HG03571 (cell line): ENCODE measurements at regions not wholly inside any gene's neighbourhood (a gene's known extent, or its start where the extent isn't known, plus 50 kb on each side); places are given as distances from the start of the nearest gene placed in this dataset.

Experiments used
- ATAC-seq: cut with Tn5 transposase; IDR thresholded peaks from one replicate; pipeline ENCODE4 v1.9.1; 2021; ENCODE audit not compliant: unreplicated experiment

DNA sequence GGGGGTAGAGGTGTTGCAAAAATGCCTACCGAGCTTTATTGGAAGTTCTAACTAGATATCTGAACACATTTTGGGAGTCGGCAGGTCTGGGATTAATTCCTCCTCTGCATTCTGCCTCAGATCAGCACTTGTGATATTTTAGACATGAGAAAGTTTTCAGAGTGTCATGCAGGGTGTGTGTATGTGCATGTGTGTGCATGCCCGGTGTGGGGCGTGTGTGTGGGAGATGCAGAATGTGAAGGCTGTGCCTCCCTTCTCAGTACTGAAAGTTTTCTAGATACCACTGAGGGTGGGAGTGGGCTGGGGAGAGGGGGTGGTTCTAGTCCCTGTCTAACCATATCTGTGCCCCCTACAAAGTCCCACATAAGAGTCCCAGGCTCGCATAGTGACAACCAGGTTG lies 180.0 kb upstream of the NTM start:
- no peak for ATAC-seq

DNA sequence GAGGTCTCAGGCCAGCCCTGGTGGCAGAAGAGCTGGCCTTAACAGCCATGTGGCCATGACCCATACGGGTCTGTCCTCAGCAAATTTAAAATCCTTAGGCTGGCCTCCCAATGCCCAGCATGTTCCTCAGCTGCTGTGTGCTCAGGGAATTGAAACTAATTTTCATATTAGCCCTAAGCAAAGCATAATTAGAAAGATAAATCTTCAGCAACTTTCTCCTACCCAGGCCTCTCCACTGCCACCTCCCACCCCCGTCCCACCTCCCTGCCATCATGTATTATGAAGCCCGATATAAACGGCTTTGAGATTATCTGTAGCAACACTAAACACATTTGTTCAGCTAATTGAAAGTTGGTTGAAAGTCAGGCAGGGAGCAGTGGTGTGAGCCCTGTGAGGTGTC lies 178.8 kb upstream of the NTM start:
- no peak for ATAC-seq

GRCh38 chr11:131192628-131193027 lies 177.8 kb upstream of the NTM start:
- ATAC-seq = no peak

GRCh38 chr11:131193031-131193501 lies 177.3 kb upstream of the NTM start:
- no peak for ATAC-seq

DNA sequence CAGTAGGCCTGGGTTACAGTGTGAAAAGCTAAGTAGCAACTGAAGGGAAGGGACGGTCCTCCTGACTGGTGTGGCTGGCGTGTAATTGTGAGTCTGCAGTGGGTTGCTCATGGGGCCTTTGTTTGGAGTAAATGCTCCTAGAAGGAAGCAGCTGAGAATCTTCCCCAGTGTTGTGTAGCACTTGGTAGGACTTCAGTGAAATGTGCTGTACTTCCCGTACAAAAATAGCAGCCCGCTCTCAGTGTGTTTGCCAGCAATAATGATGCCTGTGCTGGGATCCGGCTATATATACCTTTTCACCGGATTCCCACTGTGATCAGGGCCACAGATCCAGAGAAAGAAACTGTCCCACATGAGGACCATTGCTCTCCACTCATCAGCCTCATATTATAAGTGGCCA lies 175.7 kb upstream of the NTM start:
- no peak for ATAC-seq

- no peak for ATAC-seq
These were observed 174.5 kb upstream of the NTM start for GRCh38 chr11:131195661-131196517.

DNA sequence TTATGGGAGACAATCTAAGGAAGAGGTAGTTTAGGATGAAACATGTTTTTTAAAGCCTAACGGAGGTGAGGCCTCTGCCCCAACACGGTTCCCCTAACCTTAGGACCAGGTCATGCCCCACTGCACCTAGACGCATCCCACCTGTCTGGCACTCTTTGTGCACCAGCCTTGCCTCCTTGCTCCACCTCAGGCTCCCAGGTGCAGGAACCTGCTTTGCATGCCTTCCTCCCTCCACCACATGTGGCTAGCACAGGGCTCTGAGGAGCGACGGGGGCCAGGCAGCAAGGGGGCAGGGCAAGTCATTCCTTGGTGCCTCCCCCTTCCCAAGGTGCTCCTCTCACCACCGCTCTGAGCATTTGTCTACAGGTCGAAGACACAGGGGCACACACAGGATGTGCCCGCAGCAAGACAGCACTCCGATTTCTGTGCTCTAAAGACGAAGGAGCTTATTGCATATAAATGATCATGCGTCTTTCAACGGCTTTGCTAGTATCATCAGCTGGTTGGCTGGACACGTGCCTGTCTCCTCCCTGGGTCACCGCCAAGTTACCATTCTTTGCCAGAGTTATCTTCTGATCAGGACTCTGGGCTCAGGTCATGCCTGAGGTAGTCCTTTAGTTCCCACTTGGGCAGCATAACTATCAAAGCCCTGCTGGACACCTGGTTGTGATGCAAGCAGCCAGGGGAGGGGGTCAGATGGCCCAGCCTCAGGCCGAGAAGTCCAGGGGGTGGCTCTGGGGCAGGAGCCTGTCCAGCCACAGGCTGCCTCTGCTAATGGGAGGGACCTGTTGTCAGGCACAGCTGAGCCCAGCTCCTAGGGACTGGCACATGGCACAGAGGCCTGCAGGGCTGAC lies 172.0 kb upstream of the NTM start:
- no peak for ATAC-seq

DNA sequence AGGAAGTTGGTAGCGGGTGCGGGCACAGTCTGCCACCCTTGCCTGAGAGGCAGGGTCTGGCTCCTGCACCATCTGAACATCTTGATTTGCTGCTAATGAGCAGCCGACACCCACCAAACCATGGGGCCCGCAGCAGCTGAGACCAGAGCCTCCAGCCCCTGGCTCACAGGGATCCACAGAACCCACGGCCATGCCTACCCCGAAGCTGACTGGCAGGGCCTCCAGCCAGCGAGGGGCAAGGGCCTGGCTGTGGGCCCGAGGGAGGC lies 171.5 kb upstream of the NTM start:
- ATAC-seq = no peak

DNA sequence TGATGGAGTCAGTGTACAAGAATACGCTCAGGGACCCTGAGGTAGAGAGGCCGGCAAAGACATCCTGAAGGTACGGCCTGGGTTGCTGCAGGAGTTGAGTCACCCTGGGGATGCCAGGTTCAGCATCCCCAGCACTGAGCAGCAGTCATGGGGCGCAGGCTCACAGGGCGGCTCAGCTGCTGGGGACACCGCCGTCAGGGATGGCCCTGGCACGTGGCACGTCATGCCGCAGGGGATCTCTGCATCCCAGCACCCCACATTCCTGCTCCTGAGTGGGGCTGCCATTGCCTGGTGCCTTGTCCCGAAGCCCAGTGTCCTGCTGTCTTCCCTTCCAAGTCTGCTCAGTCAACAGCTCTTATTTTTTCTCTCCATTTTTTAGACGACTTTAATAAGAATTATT lies 168.7 kb upstream of the NTM start:
- ATAC-seq = no peak

DNA sequence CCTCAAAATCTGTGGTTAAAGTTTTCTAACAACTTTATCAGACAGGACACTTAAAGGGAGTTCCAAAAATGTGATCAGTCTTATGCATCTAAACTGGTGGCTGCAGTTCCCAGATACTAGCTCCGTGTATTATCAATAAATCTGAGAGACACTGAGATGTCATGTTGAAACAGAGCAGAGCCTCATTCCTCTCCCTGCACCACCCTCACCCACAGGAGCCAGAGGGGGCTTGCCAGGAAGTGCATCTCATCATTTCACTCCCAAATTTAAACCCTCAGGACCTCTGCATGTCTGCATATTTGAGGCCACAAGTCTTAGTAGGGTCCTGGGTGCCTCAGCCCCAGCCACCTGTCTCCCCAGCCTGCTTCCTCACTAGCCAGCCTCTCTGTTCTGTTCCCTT lies 167.4 kb upstream of the NTM start:
- ATAC-seq = no peak

DNA sequence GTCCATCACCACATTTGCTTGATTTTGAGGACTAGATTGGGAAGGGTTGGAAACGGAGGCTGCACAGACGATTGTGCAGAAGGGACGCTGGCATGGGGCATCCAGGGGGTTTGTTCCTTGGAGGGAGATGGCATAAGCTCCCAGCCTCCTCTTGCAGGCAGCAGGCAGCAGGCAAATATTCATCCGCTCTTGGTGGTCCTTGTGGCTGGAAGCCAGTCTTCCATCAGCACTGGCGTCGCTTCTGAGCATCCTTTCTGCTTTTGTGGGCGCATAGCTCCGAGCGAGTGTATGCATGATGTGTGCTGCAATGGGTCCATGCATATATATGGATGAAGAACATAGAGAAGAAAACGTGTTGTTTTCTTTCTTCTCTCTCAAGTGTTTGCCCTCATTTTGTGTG lies 166.1 kb upstream of the NTM start:
- no peak for ATAC-seq

DNA sequence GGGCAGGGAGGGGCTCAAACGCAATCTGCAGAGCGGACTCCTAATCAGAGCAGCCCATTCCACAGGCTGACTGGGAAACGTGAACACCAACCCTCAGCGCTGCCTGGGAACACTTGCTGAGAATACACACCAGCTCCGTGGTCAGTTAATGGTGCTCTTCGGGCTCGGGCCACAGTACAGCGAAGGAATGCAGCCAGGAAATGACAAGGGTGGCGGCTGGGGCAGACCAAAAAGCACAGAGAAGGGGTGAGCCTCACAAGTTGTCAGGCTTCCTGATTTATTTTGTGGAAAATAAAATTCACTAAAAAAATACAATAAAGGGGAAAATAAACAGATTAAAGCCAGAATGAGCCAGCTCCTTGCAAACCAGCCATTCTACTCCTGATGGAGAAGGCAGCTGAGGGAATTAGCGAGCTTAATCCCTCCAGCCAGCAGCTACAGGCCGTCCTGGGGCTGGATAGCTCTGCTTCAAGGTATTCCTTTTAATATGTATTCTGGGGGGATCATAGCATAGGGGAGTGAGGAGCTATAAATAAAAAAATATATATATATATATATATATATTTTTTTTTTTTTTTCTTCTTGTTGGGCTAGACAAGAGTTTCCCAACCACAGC lies 165.5 kb upstream of the NTM start:
- no peak for ATAC-seq

DNA sequence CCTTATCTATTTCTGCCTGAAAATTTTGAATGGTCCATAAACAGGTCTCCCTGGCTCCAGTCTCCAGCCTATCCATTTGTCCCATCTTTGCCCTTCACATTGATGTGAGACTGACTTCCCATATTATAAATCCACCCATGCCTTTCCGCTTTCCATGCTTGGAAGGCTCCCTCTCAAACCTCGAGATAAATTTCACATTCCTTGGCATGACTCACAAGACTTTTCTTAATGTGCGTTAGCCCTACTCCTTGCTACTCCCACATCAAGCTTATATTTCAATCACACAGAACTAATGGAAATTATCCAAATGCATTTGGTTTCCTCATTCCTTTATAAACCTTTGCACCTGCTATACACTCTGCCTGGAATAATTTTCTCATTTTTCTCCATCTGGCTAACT lies 163.7 kb upstream of the NTM start:
- no peak for ATAC-seq

GRCh38 chr11:131207901-131208300 lies 162.5 kb upstream of the NTM start:
- ATAC-seq = no peak

GRCh38 chr11:131217313-131218310 lies 152.8 kb upstream of the NTM start:
- ATAC-seq = no peak

- no peak for ATAC-seq
These were observed 151.9 kb upstream of the NTM start for GRCh38 chr11:131218542-131218941.

DNA sequence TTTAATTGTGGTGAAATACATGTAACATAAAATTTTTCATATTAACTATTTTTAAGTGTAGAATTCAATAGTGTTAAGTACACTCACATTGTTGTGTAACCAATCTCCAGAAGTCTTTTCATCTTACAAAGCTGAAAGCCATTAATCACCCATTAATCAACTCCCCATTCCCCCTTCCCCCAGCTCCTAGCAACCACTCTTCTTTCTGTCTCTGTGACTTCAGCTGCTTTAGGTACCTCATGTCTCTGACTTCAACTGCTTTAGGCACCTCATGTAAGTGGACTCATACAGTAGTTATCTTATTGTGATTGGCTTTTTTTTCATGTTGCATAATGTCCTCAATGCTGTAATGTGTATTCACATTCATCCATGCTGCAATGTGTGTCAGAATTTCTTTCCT lies 150.8 kb upstream of the NTM start:
- ATAC-seq = no peak

DNA sequence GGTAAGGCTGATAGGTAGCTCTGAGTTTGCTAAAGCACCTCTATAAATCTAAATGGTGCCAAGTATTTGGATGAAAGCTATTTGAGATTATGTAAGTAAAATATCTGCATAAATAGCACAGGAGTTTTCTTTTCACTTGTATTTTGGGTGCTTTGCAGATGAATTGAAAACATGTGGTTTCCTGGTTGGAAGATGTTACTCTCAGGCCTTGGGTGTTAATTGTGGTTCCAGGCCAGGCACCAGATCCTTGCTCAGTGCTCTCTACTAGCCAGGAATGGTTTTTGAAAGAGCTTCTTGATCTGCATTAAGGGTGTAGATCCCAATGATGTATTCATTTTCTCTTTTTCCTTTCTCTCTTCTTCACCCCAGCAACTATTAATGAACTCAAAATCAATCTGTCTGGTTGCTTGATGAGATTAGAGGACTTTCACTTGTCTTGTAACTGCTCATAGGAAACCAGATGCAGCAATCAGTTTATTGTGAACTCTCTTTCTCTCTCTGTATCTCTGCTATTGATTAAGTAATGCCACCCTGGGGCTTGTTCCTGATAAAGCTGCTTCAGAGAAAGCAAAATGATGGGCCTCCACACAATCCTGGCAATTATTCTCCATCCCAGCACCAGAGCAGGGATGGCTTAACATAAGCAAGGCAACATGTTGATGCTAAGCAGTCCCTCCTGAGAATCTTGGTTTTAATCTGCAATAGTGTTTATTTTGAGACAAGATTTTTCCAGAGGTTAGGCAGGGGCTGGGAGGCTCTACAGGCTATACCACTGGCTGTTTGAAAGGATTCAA lies 147.0 kb upstream of the NTM start:
- no peak for ATAC-seq

DNA sequence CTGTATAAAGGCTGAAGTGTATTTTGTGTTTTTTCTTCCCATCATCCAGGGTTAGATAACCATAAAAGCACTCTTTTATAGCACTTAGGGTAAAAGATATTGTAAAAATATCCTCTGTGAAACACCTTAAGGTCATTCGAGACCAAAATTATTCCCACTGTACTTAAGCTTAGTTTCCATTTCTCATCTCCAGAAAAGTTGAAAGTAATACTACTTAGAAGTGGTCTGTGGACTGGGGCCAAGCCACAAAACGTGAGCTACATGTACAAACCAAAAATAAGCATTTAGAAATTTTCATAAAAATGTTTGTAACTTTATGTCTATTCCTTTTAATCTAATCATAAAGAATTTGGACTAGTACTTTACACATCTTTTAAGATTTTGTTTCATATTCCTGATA lies 142.0 kb upstream of the NTM start:
- no peak for ATAC-seq

DNA sequence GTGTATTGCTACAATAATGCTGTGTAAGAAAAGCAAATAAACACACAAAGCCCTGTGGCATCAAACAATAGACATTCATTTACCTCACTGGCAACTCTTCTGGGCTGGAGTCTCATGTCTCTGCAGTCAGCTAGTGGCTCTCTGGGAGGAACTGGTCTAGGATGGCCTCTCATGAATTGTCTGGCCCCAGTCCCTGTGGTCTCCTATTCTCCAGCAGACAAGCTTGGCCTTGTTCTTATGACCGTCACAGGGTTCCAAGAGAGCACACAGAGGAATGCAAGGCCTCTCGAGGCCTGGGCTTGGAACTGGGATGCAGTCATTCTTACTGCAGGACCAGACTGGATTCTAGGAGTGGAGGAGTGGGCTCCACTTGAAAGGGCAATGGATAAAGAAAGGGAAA lies 141.2 kb upstream of the NTM start:
- ATAC-seq = no peak
